ENCODE measurements at regions not wholly inside any gene's neighbourhood (a gene's known extent, or its start where the extent isn't known, plus 50 kb on each side); places are given as distances from the start of the nearest gene placed in this dataset.

DNA sequence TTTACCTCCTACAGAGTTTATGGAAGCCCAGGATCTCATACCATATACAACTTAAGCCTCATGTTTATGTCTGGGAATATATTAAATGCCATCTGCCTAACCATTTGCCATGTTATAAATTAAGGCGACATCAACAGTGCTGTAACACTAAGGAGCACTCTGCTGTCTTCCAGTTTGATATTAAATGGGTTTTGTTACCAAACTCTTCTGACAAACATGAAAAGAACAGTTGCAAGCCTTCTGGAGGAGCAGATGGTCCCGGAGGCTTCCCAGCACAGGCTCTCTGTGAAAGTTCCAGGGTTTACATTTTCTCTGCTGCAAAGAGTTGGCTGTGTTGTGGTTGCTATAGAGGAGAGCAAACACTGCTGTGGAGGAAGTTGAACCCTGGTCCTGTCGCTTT is 545.3 kb upstream of the SALL1 start:
- TF ChIP-seq POLR2A (IDR thresholded peaks at IDR 0.05) (no peak), POLR2AphosphoS5 (IDR thresholded peaks at IDR 0.05) (no peak), CTCF (IDR thresholded peaks at IDR 0.05) (no peak), EP300 (IDR thresholded peaks at IDR 0.05; ENCODE audit: low read depth) (no peak)

Data from transverse colon (tissue), 4 donors.